Loucy (cell line): ENCODE measurements at regions not wholly inside any gene's neighbourhood (a gene's known extent, or its start where the extent isn't known, plus 50 kb on each side); places are given as distances from the start of the nearest gene placed in this dataset.

ENCODE experiments used
- H2AFZ ChIP-seq: fragments of 200-600 bp; sonication (generic); 2 replicates; pipeline ENCODE4 v1.6.0; 2016; ENCODE audit warnings: antibody characterized with exemption, mild to moderate bottlenecking, low read length, moderate library complexity
- H3F3A ChIP-seq: fragments of 200-600 bp; 2 replicates; pipeline ENCODE4 v1.6.0; 2016; ENCODE audit warnings: antibody characterized with exemption, low read depth, mild to moderate bottlenecking
- H3K27me3 ChIP-seq: fragments of 200-600 bp; sonication (generic); 2 replicates; pipeline ENCODE4 v1.6.1; 2014; ENCODE audit warnings: low read length, mild to moderate bottlenecking; ENCODE audit not compliant: insufficient read depth, poor library complexity, severe bottlenecking
- H3K36me3 ChIP-seq: fragments of 200-600 bp; sonication (generic); 2 replicates; pipeline ENCODE4 v1.6.1; 2016; ENCODE audit warnings: low read length; ENCODE audit not compliant: insufficient read depth
- H3K4me1 ChIP-seq: fragments of 200-600 bp; sonication (generic); 2 replicates; pipeline ENCODE4 v1.5.1; 2014; ENCODE audit warnings: low read length, mild to moderate bottlenecking; ENCODE audit not compliant: insufficient read depth, poor library complexity, severe bottlenecking
- H3K4me2 ChIP-seq: fragments of 200-600 bp; sonication (generic); 2 replicates; pipeline ENCODE4 v1.6.0; 2014; ENCODE audit warnings: antibody characterized with exemption, low read length, low read depth, mild to moderate bottlenecking; ENCODE audit not compliant: poor library complexity, severe bottlenecking
- H3K4me3 ChIP-seq: fragments of 200-600 bp; sonication (generic); 2 replicates; pipeline ENCODE4 v1.5.1; 2014; ENCODE audit warnings: low read length, mild to moderate bottlenecking, mixed read lengths; ENCODE audit not compliant: poor library complexity, severe bottlenecking
- H3K79me2 ChIP-seq: fragments of 200-600 bp; sonication (generic); 2 replicates; pipeline ENCODE4 v1.6.1; 2014; ENCODE audit warnings: low read length; ENCODE audit not compliant: insufficient read depth
- H3K9ac ChIP-seq: fragments of 200-600 bp; sonication (generic); 2 replicates; pipeline ENCODE4 v1.6.0; 2014; ENCODE audit warnings: mild to moderate bottlenecking, low read depth, low read length, moderate library complexity; ENCODE audit not compliant: poor library complexity, severe bottlenecking
- H3K9me2 ChIP-seq: fragments of 200-600 bp; sonication (generic); replicated peaks from 2 replicates; pipeline ENCODE4 v1.6.1; 2016; ENCODE audit warnings: low read depth, low read length, mixed read lengths
- H3K9me3 ChIP-seq: fragments of 200-600 bp; sonication (generic); 2 replicates; pipeline ENCODE4 v1.6.1; 2014; ENCODE audit warnings: mild to moderate bottlenecking, antibody characterized with exemption, low read length, low read depth; ENCODE audit not compliant: insufficient read depth
- H4K20me1 ChIP-seq: fragments of 200-600 bp; sonication (generic); 2 replicates; pipeline ENCODE4 v1.6.0; 2014; ENCODE audit warnings: antibody characterized with exemption, low read length, mild to moderate bottlenecking; ENCODE audit not compliant: insufficient read depth, poor library complexity, severe bottlenecking
- CTCF ChIP-seq: fragments of 200-600 bp; sonication (generic); conservative IDR thresholded peaks from 2 replicates; pipeline ENCODE4 v1.5.1; 2014; ENCODE audit warnings: mild to moderate bottlenecking, antibody characterized with exemption, low read length
- EZH2phosphoT487 ChIP-seq: fragments of 200-600 bp; IDR thresholded peaks from 2 replicates; pipeline ENCODE4 v1.6.1; 2018; ENCODE audit warnings: antibody characterized with exemption, mild to moderate bottlenecking, moderate library complexity, borderline replicate concordance

DNA sequence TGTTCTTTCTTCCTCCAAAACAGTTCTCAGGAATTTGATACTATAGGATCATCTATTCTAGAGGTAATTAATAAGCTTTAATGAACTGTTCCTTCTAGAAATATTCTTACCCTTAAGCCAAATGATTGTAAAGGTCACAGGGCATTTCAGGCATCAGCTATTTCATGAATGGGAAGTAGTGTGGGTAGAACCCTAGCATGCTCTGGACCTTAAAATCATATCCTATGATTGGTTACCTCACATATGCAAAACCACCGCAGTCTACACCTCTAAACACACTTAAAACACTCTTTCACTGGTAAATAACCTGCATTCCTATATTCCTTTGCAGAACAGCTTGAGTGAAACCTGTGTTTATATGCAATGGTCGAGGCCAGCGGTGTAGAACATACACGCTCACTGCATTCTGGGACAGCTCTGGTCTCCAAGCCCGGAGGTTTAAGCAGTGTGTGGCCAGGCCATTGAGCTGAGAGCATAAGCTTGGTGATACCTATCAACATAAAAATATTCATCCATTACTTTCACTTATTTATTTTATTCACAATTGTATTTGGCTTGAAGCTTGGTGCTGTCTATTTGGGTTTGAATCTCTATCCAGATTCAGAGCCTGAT is 87.7 kb upstream of the RASGRP1 start:
- Histone ChIP-seq H2AFZ (no peak overlapping the region), H3K9me2 (no peaks in the 10 kb centered on the region), H3K36me3 (no peaks in the 10 kb centered on the region), H3F3A (peaks cover 17% of the 10 kb centered on the region), H4K20me1 (no peaks in the 10 kb centered on the region), H3K4me2 (peak overlapping the region; percentile 82), H3K9me3 (no peaks in the 10 kb centered on the region), H3K27me3 (no peaks in the 10 kb centered on the region), H3K9ac (peak overlapping the region; percentile 74), H3K79me2 (no peaks in the 10 kb centered on the region), H3K4me1 (peaks cover 47% of the 10 kb centered on the region), H3K4me3 (peak overlapping the region; percentile 59)
- no peak for TF ChIP-seq EZH2phosphoT487
- TF ChIP-seq CTCF: no peak

- Histone ChIP-seq H3K36me3 (no peaks in the 10 kb centered on the region), H3F3A (peaks cover 17% of the 10 kb centered on the region), H3K9me2 (no peaks in the 10 kb centered on the region), H3K79me2 (no peaks in the 10 kb centered on the region), H2AFZ (peak overlapping the region; percentile 7; the same call in 1 of the 2 replicates), H3K9me3 (no peaks in the 10 kb centered on the region), H3K27me3 (no peaks in the 10 kb centered on the region), H4K20me1 (no peaks in the 10 kb centered on the region), H3K9ac (peak overlapping the region; percentile 74), H3K4me2 (peak overlapping the region; percentile 82), H3K4me1 (peaks cover 47% of the 10 kb centered on the region), H3K4me3 (peak overlapping the region; percentile 59)
- TF ChIP-seq EZH2phosphoT487 (no peak), CTCF (peak; percentile 47)
These were observed 88.4 kb upstream of the RASGRP1 start for GRCh38 chr15:38652998-38653397.

DNA sequence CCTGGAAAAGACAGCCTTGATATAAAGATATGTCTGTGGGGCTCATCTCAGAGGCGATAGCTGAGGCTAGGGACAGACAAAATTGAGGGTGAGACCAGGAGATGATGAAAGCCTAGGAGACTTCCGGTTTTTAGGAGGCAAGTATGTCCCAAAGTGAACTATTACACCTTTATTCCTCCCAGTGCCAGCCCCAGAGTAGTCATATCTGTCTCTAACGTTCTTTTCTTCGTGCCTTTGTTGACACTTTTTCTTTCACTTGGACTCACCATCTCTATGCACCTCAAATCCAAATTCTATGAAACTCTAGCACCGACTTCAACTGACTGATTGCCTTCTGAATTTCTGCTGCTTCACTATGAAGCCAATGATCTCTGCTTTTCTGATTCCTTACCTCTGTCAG is 93.8 kb upstream of the RASGRP1 start:
- Histone ChIP-seq H3K4me2 (no peak overlapping the region), H3K4me3 (no peak overlapping the region), H3K79me2 (no peaks in the 10 kb centered on the region), H3K9ac (no peak overlapping the region), H3F3A (peaks cover 4% of the 10 kb centered on the region), H3K4me1 (peaks cover 41% of the 10 kb centered on the region), H3K27me3 (no peaks in the 10 kb centered on the region), H3K36me3 (no peaks in the 10 kb centered on the region), H3K9me3 (no peaks in the 10 kb centered on the region), H3K9me2 (no peaks in the 10 kb centered on the region), H2AFZ (no peak overlapping the region; the same call in 1 of the 2 replicates), H4K20me1 (no peaks in the 10 kb centered on the region)
- no peak for TF ChIP-seq CTCF
- TF ChIP-seq EZH2phosphoT487: no peak
